ENCODE measurements at regions not wholly inside any gene's neighbourhood (a gene's known extent, or its start where the extent isn't known, plus 50 kb on each side); places are given as distances from the start of the nearest gene placed in this dataset.

DNA sequence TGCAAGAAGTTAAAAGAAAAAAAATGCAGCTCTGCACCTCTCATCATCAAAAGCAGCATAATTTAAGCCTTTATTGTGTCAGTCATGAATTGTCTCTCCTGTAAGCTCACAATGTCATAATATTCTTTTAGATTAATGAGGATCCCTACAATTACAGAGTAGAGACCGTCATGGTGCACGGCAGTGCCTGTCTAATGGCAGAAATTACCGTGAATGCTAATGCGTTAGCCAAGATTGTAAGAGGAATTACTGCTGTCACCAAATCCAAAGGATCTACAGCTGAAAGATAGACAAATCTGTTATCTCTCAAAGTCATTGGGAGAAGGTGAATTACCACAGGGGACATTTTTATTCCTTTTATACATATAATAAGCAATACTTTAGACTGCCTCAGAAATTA, 631.6 kb upstream of the NRSN1 start:
- DNase-seq (ENCODE audit: low read depth, low spot score) (no peak), FAIRE-seq (no peak)
- TF ChIP-seq CTCF (IDR thresholded peaks at IDR 0.05; ENCODE audit: extremely low read depth in 1 of 2, insufficient read depth in 1 of 2, low read depth in 1 of 2, low read length in 2 of 2) (no peak), MYC (IDR thresholded peaks at IDR 0.05; ENCODE audit: low read depth, low read length) (no peak), GATA2 (IDR thresholded peaks at IDR 0.05; ENCODE audit: insufficient read depth, insufficient read length, low read depth, low read length) (no peak), FOS (IDR thresholded peaks at IDR 0.05; ENCODE audit: borderline replicate concordance, insufficient read depth, low read length) (no peak), MAX (IDR thresholded peaks at IDR 0.05; ENCODE audit: insufficient read depth, insufficient read length) (no peak), JUN (IDR thresholded peaks at IDR 0.05; ENCODE audit: borderline replicate concordance, insufficient read depth, insufficient read length, low read depth) (no peak), POLR2A (IDR thresholded peaks at IDR 0.05; ENCODE audit: low read depth, low read length) (no peak), EZH2 (IDR thresholded peaks at IDR 0.05; ENCODE audit: borderline replicate concordance, low read depth, low read length, severe bottlenecking) (no peak), POLR2AphosphoS5 (IDR thresholded peaks at IDR 0.05; ENCODE audit: insufficient read depth, low read depth, low read length) (no peak)
- CTCF ChIA-PET: no interaction called here
- Histone ChIP-seq H3K79me2 (ENCODE audit: control insufficient read depth, insufficient read depth, low read length) (no peaks in the 10 kb centered on the region), H3K36me3 (ENCODE audit: control insufficient read depth in 2 of 2, extremely low read depth in 1 of 2, insufficient read depth in 2 of 2, low read length in 2 of 2) (no peaks in the 10 kb centered on the region), H3K4me2 (ENCODE audit: insufficient read depth, low read length) (no peak overlapping the region), H3K4me1 (ENCODE audit: control insufficient read depth, extremely low read depth, insufficient read depth, low read length) (no peaks in the 10 kb centered on the region), H4K20me1 (replicated peaks; ENCODE audit: control insufficient read depth, extremely low read depth, insufficient read depth, low read length) (no peaks in the 10 kb centered on the region), H3K27ac (ENCODE audit: insufficient read depth, low read depth, low read length) (no peak overlapping the region), H3K4me3 (replicated peaks in 1 of 3; ENCODE audit: insufficient read depth in 1 of 3, low read depth in 1 of 3, low read length in 3 of 3) (no peak overlapping the region), H3K9ac (replicated peaks; ENCODE audit: extremely low read depth, insufficient read depth, low read length) (no peak overlapping the region), H2AFZ (ENCODE audit: low read depth, low read length) (no peak overlapping the region), H3K27me3 (ENCODE audit: control insufficient read depth in 2 of 2, insufficient read depth in 2 of 2, low read length in 2 of 2) (no peaks in the 10 kb centered on the region), H3K9me1 (replicated peaks; ENCODE audit: control insufficient read depth, extremely low read depth, insufficient read depth, low read length) (no peaks in the 10 kb centered on the region), H3K9me3 (replicated peaks; ENCODE audit: control insufficient read depth, insufficient read depth, low read length) (no peaks in the 10 kb centered on the region)
- dilution Hi-C loops (cut with MboI; ENCODE audit: extremely low pct_ligation_motif_present, low sequenced_read_pairs): no loop called here
- POLR2A ChIA-PET: no interaction called here
- intact Hi-C loops (cut with micrococcal nuclease): no loop called here
- BruUV-seq (replicated peaks): no TSS peak
